Kidney (tissue), 13 donors: ENCODE measurements at regions not wholly inside any gene's neighbourhood (a gene's known extent, or its start where the extent isn't known, plus 50 kb on each side); places are given as distances from the start of the nearest gene placed in this dataset.

Experiments
- DNase-seq, 5 donors: peaks; one replicate each; pipeline ENCODE4 v3.0.0-alpha.2; 2013 to 2020
- FAIRE-seq: peaks from 2 replicates; lab custom pipeline; 2012; peaks lifted over from hg19 to GRCh38; lab: Jason Lieb, UNC
- H3K27ac ChIP-seq, 2 donors: one replicate each; pipeline ENCODE4 v1.7.0; 2013; ENCODE audit warnings: low read depth in 2 of 2, low read length in 2 of 2, inconsistent platforms in 1 of 2
- H3K27me3 ChIP-seq: one replicate; pipeline ENCODE4 v1.7.1; 2013; ENCODE audit warnings: low read length, inconsistent platforms; ENCODE audit not compliant: control insufficient read depth, insufficient read depth
- H3K36me3 ChIP-seq, 3 donors: one replicate each; pipeline versions ENCODE4 v1.7.0 to v1.7.1; 2013; ENCODE audit warnings: low read length in 3 of 3, control low read depth in 1 of 3, inconsistent platforms in 1 of 3; ENCODE audit not compliant: insufficient read depth in 3 of 3, control insufficient read depth in 2 of 3
- H3K4me1 ChIP-seq, 3 donors: one replicate each; pipeline versions ENCODE4 v1.7.0 to v1.7.1; 2013; ENCODE audit warnings: low read length in 3 of 3, inconsistent platforms in 1 of 3, low read depth in 1 of 3; ENCODE audit not compliant: control insufficient read depth in 2 of 3, insufficient read depth in 2 of 3
- H3K4me3 ChIP-seq, 3 donors: one replicate each; pipeline versions ENCODE4 v1.7.0 to v1.8.1; 2013; ENCODE audit warnings: low read length in 3 of 3, control low read depth in 1 of 3, inconsistent platforms in 1 of 3
- H3K9ac ChIP-seq, 3 donors: one replicate each; pipeline versions ENCODE4 v1.7.0 to v1.7.1; 2013; ENCODE audit warnings: low read length in 3 of 3, control low read depth in 1 of 3, inconsistent platforms in 1 of 3
- H3K9me3 ChIP-seq, 3 donors: one replicate each; pipeline versions ENCODE4 v1.7.0 to v1.7.1; 2013; ENCODE audit warnings: low read length in 3 of 3, control low read depth in 1 of 3, inconsistent platforms in 1 of 3; ENCODE audit not compliant: control insufficient read depth in 2 of 3, insufficient read depth in 1 of 3
- CTCF ChIP-seq: IDR thresholded peaks from 3 replicates; pipeline ENCODE4 v1.5.1; 2012; ENCODE audit warnings: mild to moderate bottlenecking, moderate library complexity, borderline replicate concordance; ENCODE audit not compliant: insufficient read depth; ENCODE audit errors: extremely low read depth
- intact Hi-C: fragments of 100-400 bp; cut with DNase I; formaldehyde crosslinking; loops from one replicate; pipeline ENCODE4 v1.11.1; 2022
- donor health status: control.
- donor health status: control.
- donor health status: control.
- donor health status: control.
- donor health status: control.
- donor health status: DM: yes; HTN: yes; CAD: no.
- donor health status: Normal renal cell carcinoma (clear cell type).

- Histone ChIP-seq H3K27me3 (no peaks in the 10 kb centered on the region), H3K9ac (no peak overlapping the region), H3K27ac (no peak overlapping the region), H3K4me1 (no peaks in the 10 kb centered on the region), H3K9me3 (no peaks in the 10 kb centered on the region), H3K36me3 (no peaks in the 10 kb centered on the region), H3K4me3 (no peak overlapping the region)
- no peak for DNase-seq
- no peak for TF ChIP-seq CTCF
- FAIRE-seq, result no peak
- intact Hi-C loops, result no loop called here
These were observed 568.4 kb upstream of the ZNF385D start for GRCh38 chr3:22319446-22319845.

- Histone ChIP-seq H3K36me3 (no peaks in the 10 kb centered on the region), H3K4me1 (no peaks in the 10 kb centered on the region), H3K27ac (no peak overlapping the region), H3K27me3 (no peaks in the 10 kb centered on the region), H3K9me3 (no peaks in the 10 kb centered on the region), H3K4me3 (no peak overlapping the region), H3K9ac (no peak overlapping the region)
- TF ChIP-seq CTCF, result no peak
- DNase-seq (no peak), FAIRE-seq (no peak)
- intact Hi-C loops, result no loop called here
These were observed 571.9 kb upstream of the ZNF385D start for GRCh38 chr3:22322861-22323260.

- H3K4me3 ChIP-seq, result no peak overlapping the region
- no peaks in the 10 kb centered on the region for H3K4me1 ChIP-seq
- intact Hi-C loops, result no loop called here
- H3K27me3 ChIP-seq, result no peaks in the 10 kb centered on the region
- no peak overlapping the region for H3K27ac ChIP-seq
- TF ChIP-seq CTCF, result no peak
- no peaks in the 10 kb centered on the region for H3K36me3 ChIP-seq
- no peaks in the 10 kb centered on the region for H3K9me3 ChIP-seq
- FAIRE-seq (no peak), DNase-seq (no peak)
- H3K9ac ChIP-seq, result no peak overlapping the region
These were observed 575.3 kb upstream of the ZNF385D start for GRCh38 chr3:22326305-22326704.

- Histone ChIP-seq H3K9me3 (no peaks in the 10 kb centered on the region), H3K36me3 (no peaks in the 10 kb centered on the region), H3K9ac (no peak overlapping the region), H3K4me3 (no peak overlapping the region), H3K27ac (no peak overlapping the region), H3K27me3 (no peaks in the 10 kb centered on the region), H3K4me1 (no peaks in the 10 kb centered on the region)
- FAIRE-seq (no peak), DNase-seq (no peak)
- no peak for TF ChIP-seq CTCF
- intact Hi-C loops, result no loop called here
These were observed 584.0 kb upstream of the ZNF385D start for GRCh38 chr3:22334996-22335395.
